ENCODE measurements at regions not wholly inside any gene's neighbourhood (a gene's known extent, or its start where the extent isn't known, plus 50 kb on each side); places are given as distances from the start of the nearest gene placed in this dataset.

DNA sequence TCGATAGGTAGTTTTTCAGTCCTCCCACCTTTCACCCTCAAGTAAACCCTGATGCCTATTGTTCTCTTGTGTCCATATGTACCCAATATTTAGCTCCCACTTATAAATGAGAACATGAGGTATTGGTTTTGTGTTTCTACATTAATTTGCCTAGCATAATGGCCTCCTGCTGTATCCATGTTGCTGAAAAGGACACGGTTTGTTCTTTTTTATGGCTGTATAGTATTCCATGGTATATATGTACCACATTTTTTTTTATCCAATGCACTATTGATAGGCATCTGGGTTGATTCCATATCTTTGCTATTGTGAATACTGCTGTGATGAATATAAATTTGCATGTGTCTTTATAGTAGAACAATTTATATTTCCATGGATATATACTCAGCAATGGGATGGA is 199.2 kb downstream of the RAB28 start:
- H3K27ac Mint-ChIP-seq: no peak overlapping the region
- DNase-seq (no peak), ATAC-seq (no peak)
- no peaks in the 10 kb centered on the region for H3K36me3 Mint-ChIP-seq (ENCODE audit: low read depth)
- H3K4me3 Mint-ChIP-seq: no peak overlapping the region
- H3K27me3 Mint-ChIP-seq (ENCODE audit: low read depth): no peaks in the 10 kb centered on the region
- H3K4me1 Mint-ChIP-seq (ENCODE audit: low read depth): no peaks in the 10 kb centered on the region
- POLR2A ChIA-PET: no interaction called here
- H3K9me3 Mint-ChIP-seq (ENCODE audit: insufficient read depth): no peaks in the 10 kb centered on the region
- CTCF ChIA-PET: no interaction called here

DNA sequence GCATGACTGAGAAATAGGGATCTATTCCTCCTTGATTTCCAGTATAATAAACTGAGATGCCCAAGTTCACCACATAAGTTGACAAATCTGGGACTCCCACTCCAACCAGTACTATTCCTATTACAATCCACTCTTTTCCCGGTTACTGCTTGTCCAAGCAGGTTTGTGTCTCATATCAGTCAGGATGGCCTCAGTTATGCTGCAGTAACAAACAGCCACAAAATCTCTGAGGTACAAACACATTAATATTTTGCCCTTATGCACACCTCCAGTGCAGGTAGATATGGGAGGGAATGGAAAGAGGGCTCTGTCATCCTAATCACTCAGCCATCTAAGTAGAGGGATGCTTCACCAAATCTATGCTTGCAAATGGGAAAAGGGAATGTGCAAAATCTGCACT is 207.8 kb downstream of the RAB28 start:
- no peak for ATAC-seq
- POLR2A ChIA-PET: no interaction called here
- no peaks in the 10 kb centered on the region for H3K36me3 Mint-ChIP-seq (ENCODE audit: low read depth)
- no peak overlapping the region for H3K4me3 Mint-ChIP-seq
- H3K27ac Mint-ChIP-seq: no peak overlapping the region
- CTCF ChIA-PET: no interaction called here
- H3K9me3 Mint-ChIP-seq (ENCODE audit: insufficient read depth): peaks cover 8% of the 10 kb centered on the region
- H3K4me1 Mint-ChIP-seq (ENCODE audit: low read depth): no peaks in the 10 kb centered on the region
- no peaks in the 10 kb centered on the region for H3K27me3 Mint-ChIP-seq (ENCODE audit: low read depth)
- no peak for DNase-seq

DNA sequence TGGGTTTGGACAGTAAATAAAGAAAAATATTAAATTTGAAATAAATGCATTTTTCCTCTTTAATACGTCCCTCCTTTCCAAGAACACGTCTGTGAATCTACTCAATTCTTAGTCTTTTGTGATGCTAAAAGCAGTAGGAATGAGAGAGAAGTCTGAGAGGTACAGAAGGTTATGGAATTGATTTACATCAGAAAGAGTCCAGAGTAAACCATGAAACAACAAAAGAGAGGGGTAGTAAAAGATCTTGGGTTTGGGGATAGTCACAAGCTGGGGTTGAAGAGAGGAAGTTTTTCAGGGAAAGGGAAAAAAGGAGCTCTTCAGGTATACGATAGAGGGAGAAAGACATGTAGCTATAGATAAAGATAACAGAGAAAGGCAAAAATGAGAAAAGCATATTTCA is 215.4 kb downstream of the RAB28 start:
- POLR2A ChIA-PET: no interaction called here
- H3K4me3 Mint-ChIP-seq: no peak overlapping the region
- no peaks in the 10 kb centered on the region for H3K4me1 Mint-ChIP-seq (ENCODE audit: low read depth)
- H3K27me3 Mint-ChIP-seq (ENCODE audit: low read depth): no peaks in the 10 kb centered on the region
- CTCF ChIA-PET: no interaction called here
- DNase-seq: no peak
- H3K27ac Mint-ChIP-seq: no peak overlapping the region
- no peaks in the 10 kb centered on the region for H3K36me3 Mint-ChIP-seq (ENCODE audit: low read depth)
- H3K9me3 Mint-ChIP-seq (ENCODE audit: insufficient read depth): peaks cover 5% of the 10 kb centered on the region
- ATAC-seq: no peak

DNA sequence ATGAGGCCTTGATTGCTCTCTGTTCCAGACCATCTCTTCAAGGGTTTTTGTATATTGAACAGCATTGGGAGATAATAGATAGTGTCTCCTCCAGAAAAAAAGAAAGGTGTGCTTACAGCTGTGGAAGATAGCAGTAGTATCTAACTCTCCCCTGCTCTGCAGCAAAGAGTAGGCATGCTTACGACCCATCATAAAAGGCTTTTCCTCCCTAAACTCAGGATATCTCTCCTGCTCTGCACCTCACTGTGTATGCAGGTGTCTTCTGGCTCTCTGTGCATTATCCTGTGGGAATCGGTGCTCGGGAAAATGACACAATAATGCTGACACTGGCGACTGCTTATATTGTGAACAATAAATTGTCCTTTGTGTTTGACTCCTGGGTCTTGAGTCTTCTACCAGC is 216.0 kb downstream of the RAB28 start:
- POLR2A ChIA-PET: no interaction called here
- CTCF ChIA-PET: no interaction called here
- Mint-ChIP-seq H3K36me3 (ENCODE audit: low read depth) (no peaks in the 10 kb centered on the region), H3K4me1 (ENCODE audit: low read depth) (no peaks in the 10 kb centered on the region), H3K9me3 (ENCODE audit: insufficient read depth) (no peaks in the 10 kb centered on the region), H3K27me3 (ENCODE audit: low read depth) (no peaks in the 10 kb centered on the region), H3K4me3 (no peak overlapping the region), H3K27ac (no peak overlapping the region)
- ATAC-seq (no peak), DNase-seq (no peak)

DNA sequence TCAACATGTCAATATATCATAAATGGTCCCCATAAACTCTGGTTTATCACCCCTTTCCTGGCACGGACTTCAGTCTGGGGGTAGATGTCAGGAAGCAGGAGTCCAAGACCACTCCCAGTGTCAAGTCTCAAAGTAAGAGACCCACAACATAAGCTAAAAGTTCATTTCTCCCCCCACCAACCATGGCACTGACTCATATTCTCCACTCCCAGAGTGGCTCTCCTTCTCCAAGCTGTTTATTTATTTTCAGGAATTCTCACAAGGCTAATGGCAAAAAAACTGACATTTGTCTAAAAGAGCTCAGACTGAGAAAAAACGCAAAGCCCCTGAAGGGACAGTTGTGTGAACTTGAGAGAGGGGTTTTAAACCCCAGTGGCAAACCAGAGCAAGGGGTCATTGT is 217.0 kb downstream of the RAB28 start:
- Mint-ChIP-seq H3K4me3 (no peak overlapping the region), H3K27ac (no peak overlapping the region), H3K9me3 (ENCODE audit: insufficient read depth) (no peaks in the 10 kb centered on the region), H3K4me1 (ENCODE audit: low read depth) (no peaks in the 10 kb centered on the region), H3K27me3 (ENCODE audit: low read depth) (no peaks in the 10 kb centered on the region), H3K36me3 (ENCODE audit: low read depth) (no peaks in the 10 kb centered on the region)
- ATAC-seq (no peak), DNase-seq (no peak)
- ChIA-PET CTCF (no interaction called here), POLR2A (no interaction called here)

DNA sequence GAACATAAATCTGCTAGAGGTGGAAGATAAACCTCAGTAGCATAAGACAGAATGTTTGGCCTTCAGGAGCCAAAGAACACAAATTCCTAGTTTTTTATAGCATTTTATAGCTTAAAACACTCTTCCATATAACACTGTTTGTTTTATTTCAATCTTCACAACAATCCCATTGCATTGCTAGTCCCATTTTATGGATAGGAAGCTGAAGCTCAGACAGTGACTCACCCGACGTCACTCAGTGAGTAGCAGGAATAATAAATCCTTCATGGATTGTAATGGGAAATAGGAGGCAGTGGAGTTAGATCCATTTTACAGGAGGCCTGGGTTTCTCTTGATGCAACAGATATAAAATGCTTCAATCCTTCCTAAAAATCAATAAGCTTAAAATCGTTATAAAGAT is 217.5 kb downstream of the RAB28 start:
- ATAC-seq: no peak
- Mint-ChIP-seq H3K36me3 (ENCODE audit: low read depth) (no peaks in the 10 kb centered on the region), H3K27me3 (ENCODE audit: low read depth) (no peaks in the 10 kb centered on the region), H3K27ac (no peak overlapping the region), H3K9me3 (ENCODE audit: insufficient read depth) (no peaks in the 10 kb centered on the region), H3K4me3 (no peak overlapping the region), H3K4me1 (ENCODE audit: low read depth) (no peaks in the 10 kb centered on the region)
- no peak for DNase-seq
- ChIA-PET POLR2A (no interaction called here), CTCF (no interaction called here)

DNA sequence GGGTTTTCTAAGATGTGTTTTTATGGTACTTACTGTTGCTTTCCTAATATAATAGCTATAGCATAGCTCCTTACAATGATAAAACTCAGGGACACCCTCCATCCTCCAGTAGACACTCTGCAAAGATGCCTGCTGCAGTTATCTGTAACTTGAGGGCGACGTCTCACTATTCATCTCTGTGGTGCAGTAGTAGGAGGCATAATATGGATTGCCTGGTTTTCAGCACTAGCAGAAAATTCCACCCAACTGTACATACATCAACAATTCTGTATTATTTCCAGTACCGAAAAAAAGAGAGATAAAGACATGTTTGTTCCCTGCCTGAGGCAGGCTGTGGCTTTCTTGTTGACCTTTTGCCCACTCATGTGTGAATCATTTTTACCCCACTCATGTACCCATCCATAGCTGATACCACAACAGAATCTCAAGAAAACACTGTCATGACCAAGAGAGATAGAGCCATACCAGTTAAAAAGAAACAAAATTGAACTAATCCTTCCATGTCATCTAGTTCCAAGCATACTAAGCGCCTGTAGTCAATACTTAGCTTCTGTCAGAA is 220.1 kb downstream of the RAB28 start:
- no peak overlapping the region for H3K4me3 Mint-ChIP-seq
- no peak for DNase-seq
- no peaks in the 10 kb centered on the region for H3K27me3 Mint-ChIP-seq (ENCODE audit: low read depth)
- no peak overlapping the region for H3K27ac Mint-ChIP-seq
- ChIA-PET CTCF (interaction anchor here (0.7 kb wide), 1 partner anchor 33 kb away, joined by 3 read pairs; no protein-coding TSS in a partner anchor), POLR2A (no interaction called here)
- no peaks in the 10 kb centered on the region for H3K9me3 Mint-ChIP-seq (ENCODE audit: insufficient read depth)
- no peak for ATAC-seq
- no peaks in the 10 kb centered on the region for H3K4me1 Mint-ChIP-seq (ENCODE audit: low read depth)
- H3K36me3 Mint-ChIP-seq (ENCODE audit: low read depth): no peaks in the 10 kb centered on the region

DNA sequence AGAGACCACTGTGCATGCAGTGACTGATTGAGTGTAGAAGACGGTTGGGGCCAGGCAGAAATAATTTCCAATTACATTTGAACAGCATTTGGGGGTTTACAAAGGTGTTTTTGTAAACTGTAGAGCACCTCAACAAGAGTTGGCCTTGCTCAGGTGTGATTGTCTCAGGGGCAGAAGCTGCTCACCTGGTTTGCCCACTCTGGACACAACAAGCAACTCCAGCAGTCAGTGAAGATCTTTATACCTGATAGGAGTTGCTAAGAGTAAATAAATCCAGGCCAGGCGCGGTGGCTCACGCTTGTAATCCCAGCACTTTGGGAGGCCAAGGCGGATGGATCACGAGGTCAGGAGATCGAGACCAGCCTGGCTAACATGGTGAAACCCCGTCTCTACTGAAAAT is 221.3 kb downstream of the RAB28 start:
- ChIA-PET CTCF (no interaction called here), POLR2A (no interaction called here)
- no peak for ATAC-seq
- H3K9me3 Mint-ChIP-seq (ENCODE audit: insufficient read depth): no peaks in the 10 kb centered on the region
- H3K4me3 Mint-ChIP-seq: no peak overlapping the region
- H3K27me3 Mint-ChIP-seq (ENCODE audit: low read depth): no peaks in the 10 kb centered on the region
- H3K27ac Mint-ChIP-seq: no peak overlapping the region
- H3K4me1 Mint-ChIP-seq (ENCODE audit: low read depth): no peaks in the 10 kb centered on the region
- H3K36me3 Mint-ChIP-seq (ENCODE audit: low read depth): no peaks in the 10 kb centered on the region
- DNase-seq: no peak

DNA sequence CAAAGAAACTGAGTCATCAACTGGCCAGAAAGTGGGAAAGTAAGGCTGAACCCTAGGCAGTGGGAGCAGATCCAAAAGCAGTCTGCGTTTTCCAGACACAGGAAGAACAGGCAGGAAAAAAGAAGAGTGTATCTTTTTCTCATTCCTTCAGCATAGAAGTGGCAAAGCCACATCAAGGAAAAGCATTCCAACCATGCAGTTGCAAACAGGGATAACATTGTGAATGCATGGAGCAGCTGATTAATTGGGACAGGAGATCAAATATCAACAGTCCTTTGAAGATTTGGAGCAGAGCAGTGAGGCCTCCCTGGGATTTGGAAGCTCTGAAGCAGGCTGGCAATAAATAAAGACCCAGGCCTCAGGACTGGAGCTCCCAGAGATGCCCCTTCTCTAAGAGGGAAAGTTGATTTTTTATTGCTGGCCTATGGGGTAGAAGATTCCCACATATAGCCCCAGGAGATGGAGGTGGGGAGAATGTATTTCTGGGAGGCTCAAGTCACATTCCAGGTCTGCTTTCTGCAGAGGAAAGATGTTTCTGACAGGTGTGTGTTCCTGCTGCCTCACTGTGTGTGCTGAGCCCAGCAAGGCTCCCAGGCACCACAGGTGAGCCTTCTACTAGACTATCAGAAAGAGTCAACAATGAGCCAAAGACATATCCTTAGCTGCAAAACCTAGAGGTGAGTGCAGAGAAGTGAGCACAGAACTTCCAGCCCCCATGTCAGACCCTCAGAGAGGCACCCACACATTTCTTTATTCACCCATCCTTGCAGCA is 222.5 kb downstream of the RAB28 start:
- Mint-ChIP-seq H3K36me3 (ENCODE audit: low read depth) (no peaks in the 10 kb centered on the region), H3K4me3 (no peak overlapping the region), H3K27ac (no peak overlapping the region), H3K27me3 (ENCODE audit: low read depth) (no peaks in the 10 kb centered on the region), H3K4me1 (ENCODE audit: low read depth) (no peaks in the 10 kb centered on the region), H3K9me3 (ENCODE audit: insufficient read depth) (no peaks in the 10 kb centered on the region)
- ATAC-seq (no peak), DNase-seq (no peak)
- CTCF ChIA-PET: no interaction called here
- POLR2A ChIA-PET: interaction anchor here (0.6 kb wide), 1 partner anchor 17 kb away, joined by 4 read pairs; no protein-coding TSS in a partner anchor

DNA sequence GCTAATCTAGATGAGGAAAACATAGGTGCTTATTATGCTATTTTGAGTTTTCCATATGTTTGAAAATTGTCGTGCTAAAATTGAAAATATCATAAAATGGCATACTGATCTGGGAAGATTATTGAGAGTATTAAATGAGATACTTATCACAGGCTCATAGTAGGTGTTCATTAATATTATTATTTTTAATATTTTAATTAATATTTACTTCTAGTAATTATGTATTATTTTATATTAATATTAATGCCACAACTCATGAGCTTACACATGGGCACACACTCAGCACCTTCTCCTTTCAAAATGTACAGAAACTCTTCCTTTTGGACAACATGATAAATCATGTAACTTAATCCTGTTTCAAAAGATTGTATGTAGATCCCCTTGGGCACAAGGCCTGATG is 223.6 kb downstream of the RAB28 start:
- ATAC-seq (no peak), DNase-seq (no peak)
- Mint-ChIP-seq H3K36me3 (ENCODE audit: low read depth) (no peaks in the 10 kb centered on the region), H3K9me3 (ENCODE audit: insufficient read depth) (no peaks in the 10 kb centered on the region), H3K27ac (no peak overlapping the region), H3K4me1 (ENCODE audit: low read depth) (no peaks in the 10 kb centered on the region), H3K4me3 (no peak overlapping the region), H3K27me3 (ENCODE audit: low read depth) (no peaks in the 10 kb centered on the region)
- ChIA-PET POLR2A (no interaction called here), CTCF (no interaction called here)

DNA sequence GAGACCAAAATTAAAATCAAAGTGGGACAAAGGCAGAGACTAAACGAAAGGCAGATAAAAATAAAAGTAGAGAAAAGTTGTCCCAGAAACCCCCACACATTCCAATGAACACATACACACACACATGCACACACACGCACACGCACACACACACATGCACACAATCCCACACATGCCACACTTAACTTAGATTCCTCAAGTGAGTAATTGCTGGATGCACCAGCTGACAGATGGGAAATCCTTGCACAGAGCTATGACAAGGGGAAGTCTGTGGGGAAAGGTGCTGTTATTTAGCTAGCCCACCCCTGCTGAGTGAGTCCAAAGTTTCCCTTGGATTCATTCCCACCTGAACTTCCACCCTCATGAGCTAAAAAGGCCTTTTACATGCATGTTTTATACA is 233.9 kb downstream of the RAB28 start:
- no peak for DNase-seq
- Mint-ChIP-seq H3K36me3 (ENCODE audit: low read depth) (no peaks in the 10 kb centered on the region), H3K27ac (no peak overlapping the region), H3K4me1 (ENCODE audit: low read depth) (no peaks in the 10 kb centered on the region), H3K9me3 (ENCODE audit: insufficient read depth) (peaks cover 17% of the 10 kb centered on the region), H3K4me3 (no peak overlapping the region), H3K27me3 (ENCODE audit: low read depth) (no peaks in the 10 kb centered on the region)
- ATAC-seq: no peak
- ChIA-PET CTCF (no interaction called here), POLR2A (no interaction called here)

DNA sequence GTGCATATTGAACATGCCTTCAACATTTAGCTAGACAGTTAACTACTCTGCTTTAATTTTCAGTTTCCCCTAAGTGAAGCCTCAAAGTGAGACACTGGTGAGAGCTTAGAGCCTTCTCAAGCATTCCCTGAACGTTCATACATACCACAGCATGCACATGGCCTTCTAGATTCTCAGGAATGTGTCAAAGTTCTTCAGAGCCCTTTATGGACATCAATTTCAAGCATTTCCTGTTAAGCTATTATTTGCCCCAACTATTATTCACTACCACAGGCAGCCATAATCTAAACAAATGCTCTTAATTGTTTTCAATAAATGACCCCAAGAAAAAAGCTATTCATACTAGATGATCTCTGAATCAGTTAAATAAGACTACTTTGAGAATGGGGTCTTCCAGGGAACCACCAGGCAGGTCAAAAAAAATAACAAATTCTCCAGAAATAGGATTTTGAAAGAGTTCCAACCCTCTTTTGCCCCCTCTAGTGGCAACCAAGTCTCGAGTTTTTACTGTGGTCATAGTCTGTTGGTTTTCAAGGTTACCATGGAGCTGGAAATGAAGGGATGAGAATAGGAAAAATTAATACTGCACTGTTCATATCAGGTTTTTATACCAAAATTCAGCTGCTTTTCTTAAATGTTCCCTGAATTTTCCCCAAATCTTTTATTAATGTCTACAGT is 235.4 kb downstream of the RAB28 start:
- Mint-ChIP-seq H3K27me3 (ENCODE audit: low read depth) (no peaks in the 10 kb centered on the region), H3K9me3 (ENCODE audit: insufficient read depth) (peaks cover 17% of the 10 kb centered on the region), H3K27ac (no peak overlapping the region), H3K4me3 (no peak overlapping the region), H3K4me1 (ENCODE audit: low read depth) (no peaks in the 10 kb centered on the region), H3K36me3 (ENCODE audit: low read depth) (no peaks in the 10 kb centered on the region)
- ChIA-PET CTCF (no interaction called here), POLR2A (no interaction called here)
- no peak for DNase-seq
- ATAC-seq: no peak

DNA sequence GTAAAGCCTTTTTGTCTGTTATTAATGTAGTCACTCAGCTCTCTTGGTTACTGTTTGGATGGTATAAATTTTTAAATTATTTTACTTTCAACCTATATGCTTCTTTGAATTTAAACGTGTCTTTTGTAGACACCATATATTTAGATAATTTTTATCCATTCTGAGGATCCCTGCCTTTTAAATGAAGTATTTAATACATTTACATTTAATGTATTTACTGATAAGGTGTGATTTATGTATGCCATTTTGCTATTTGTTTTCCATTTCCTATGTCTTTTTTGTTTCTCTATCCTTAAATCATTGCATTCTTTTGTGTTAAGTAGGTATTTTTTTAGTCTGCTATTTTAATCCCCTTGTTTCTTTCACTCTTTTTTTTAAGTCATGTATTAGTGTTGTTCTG is 238.0 kb downstream of the RAB28 start:
- ChIA-PET POLR2A (no interaction called here), CTCF (no interaction called here)
- Mint-ChIP-seq H3K36me3 (ENCODE audit: low read depth) (no peaks in the 10 kb centered on the region), H3K27me3 (ENCODE audit: low read depth) (no peaks in the 10 kb centered on the region), H3K9me3 (ENCODE audit: insufficient read depth) (peaks cover 17% of the 10 kb centered on the region), H3K4me1 (ENCODE audit: low read depth) (no peaks in the 10 kb centered on the region), H3K27ac (no peak overlapping the region), H3K4me3 (no peak overlapping the region)
- DNase-seq (no peak), ATAC-seq (no peak)

Data from activated CD8-positive, alpha-beta T cell treated with anti-CD3 and anti-CD28 coated beads, Interleukin-2, amount 10 ng/mL, durations not matched to agents 7 days and 5 days (primary cell).